NCI-H146 treated with DMSO at 0.1 percent for 48 hours (cell line): ENCODE measurements at regions not wholly inside any gene's neighbourhood (a gene's known extent, or its start where the extent isn't known, plus 50 kb on each side); places are given as distances from the start of the nearest gene placed in this dataset.
"Not testable (repeated sequence)": the region's sequence is repeated elsewhere in the genome, so short reads cannot be mapped to it uniquely, and the experiment has no call there.

Source experiments
- DNase-seq: peaks from one replicate; lab custom pipeline; 2025; ENCODE audit not compliant: unreplicated experiment; lab: John Stamatoyannopoulos, UW

DNA sequence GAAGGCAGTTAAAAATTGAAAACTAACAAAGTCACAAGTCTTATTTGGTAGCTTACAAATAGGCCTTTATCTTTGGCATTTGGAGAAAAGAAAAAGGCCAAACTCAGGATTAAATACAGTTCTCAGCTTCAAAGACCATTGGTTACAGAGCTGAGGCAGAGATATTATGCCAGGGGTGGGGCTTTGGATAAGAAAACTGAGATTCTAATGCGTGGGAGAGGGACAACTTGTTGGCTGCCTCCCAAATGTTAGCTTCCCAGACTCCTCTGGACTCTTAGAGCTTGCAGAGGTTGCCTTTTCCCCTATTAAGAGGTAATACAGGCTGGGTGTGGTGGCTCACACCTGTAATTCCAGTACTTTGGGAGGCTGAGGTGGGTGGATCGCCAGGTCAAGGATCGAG, 231.8 kb downstream of the SQOR start:
- DNase-seq: no peak

GRCh38 chr15:45867281-45867680, 232.5 kb downstream of the SQOR start:
- DNase-seq: no peak

DNA sequence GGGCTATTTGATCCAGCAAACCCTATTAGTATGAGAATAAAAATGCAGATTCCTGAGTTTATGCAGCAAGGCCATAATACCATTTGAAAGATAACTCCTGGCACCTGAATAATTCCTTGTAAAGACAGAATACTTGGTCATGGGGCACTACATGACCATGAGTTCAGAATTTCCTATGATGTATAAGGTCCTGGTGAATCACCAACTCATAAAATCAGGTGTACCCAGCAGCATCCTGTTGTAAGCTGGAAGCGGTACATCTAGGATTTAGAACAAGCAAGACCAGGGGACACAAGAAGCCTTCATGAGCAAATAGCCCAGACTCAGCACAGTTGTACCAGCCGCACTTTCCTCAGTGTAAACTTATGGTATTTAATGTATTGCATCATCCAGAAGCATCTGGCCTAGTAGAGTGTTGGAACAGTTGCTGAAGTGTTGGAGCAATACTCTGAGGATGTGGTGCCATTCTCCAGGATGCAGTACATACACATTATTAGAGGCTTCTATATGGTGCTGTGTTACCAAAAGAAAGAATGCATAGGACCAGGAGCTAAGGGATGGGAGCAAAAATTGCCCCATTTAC, 233.4 kb downstream of the SQOR start:
- no peak for DNase-seq

DNA sequence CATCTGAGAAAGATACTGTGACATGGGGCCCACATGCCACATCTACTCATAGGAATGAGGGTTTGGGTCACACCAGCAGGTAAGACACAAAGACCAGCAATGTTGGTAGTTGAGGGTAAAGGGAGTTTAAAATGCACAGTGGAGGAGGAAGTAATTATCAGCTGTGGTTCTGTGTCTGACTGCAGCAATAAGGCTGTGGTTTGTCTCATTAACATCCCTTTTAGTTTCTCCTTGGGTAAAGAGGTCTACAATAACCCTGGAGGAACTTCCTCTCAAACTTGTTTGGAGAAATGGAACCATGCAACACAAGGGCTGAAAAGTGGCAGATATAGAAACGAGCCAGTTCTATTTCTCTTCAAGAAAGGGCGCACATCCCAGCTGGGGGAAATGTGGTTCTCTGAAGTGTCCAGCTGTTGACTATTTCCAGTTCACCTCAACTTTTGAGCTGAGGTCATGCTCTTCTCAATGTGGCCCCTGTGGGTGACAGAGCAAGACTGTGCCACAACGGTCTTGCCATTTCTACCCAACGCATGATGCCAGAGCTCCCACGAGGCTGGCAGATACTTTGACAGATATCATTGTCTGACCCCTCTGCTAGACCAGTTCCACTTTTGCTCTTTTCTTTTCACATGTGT, 234.3 kb downstream of the SQOR start:
- DNase-seq: no peak

GRCh38 chr15:45871121-45871855, 236.5 kb downstream of the SQOR start:
- DNase-seq: no peak

GRCh38 chr15:45873781-45874180, 239.0 kb downstream of the SQOR start:
- no peak for DNase-seq

GRCh38 chr15:45874566-45874965, 239.7 kb downstream of the SQOR start:
- not testable (repeated sequence) for DNase-seq

DNA sequence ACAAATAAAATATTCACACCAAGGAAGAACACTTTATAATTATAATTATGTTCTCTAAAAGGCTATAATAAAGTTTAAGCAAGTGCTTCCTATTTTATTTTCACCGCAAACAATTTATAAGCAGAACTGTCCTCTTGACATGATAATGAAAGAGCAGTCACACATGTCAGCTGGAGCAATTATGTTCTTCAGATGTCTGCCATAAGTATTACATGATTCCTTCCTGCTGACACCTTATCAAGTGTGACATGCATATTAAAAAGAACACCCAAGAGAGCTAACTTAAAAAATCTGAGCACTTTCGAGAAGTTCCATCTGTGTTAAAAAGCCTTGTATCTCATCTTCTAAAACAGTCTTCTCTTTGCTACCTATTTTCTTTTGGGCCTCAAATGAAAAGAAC, 249.5 kb downstream of the SQOR start:
- DNase-seq: peak; percentile 1

DNA sequence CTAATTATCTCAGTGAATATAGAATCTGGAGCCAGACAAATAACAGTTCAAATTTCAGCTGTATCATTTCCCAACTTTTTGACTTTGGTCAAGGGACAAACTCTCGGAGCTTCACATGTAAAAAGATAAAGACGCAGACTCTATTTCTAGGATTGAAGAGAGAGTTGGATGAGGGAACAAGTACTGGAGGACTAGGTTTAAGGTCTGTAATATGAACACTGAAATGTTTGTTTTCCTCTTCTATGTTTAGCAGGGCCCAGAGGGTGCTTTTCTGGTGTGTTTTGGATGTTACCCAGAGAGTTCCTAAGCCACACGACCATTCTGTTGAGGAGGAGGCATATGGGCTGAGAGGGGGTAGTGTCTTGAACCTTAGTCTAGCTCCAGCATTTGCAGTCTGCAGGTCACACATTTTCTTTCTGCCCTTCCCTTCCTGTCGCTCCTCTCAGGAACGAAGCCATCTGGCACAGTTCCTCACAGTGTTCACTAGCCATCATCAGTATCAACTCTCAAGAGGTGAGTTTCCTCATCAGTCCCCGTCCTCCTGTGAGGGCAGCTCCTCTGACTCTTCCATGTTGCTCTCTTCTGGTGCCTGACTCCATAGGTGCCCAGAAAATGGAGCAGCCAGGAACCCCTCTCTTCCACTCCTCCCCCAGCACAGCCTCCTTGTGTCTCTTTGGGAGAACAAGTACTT, 250.1 kb downstream of the SQOR start:
- no peak for DNase-seq

- no peak for DNase-seq
Observed at GRCh38 chr15:45885801-45886200, 251.0 kb downstream of the SQOR start.

GRCh38 chr15:45891766-45892165, 256.9 kb downstream of the SQOR start:
- DNase-seq: no peak

DNA sequence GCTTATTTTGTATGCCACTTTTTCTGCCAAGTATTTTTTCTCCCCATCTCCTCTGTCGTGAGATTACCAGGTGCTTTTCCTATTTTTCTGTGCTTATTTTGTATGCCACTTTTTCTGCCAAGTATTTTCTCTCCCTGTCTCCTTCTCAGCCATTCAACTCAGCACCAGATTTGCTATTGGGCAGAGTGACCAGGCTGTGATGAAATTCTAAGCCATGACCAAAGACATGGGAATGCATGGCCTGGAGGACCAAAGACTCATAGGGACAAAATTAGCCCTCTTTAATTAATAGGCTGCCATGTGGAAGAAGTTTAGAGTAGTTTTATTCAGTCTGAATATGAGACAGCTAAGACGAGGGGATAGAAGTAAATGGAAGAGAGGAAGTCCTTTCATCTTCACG, 257.4 kb downstream of the SQOR start:
- DNase-seq: no peak

DNA sequence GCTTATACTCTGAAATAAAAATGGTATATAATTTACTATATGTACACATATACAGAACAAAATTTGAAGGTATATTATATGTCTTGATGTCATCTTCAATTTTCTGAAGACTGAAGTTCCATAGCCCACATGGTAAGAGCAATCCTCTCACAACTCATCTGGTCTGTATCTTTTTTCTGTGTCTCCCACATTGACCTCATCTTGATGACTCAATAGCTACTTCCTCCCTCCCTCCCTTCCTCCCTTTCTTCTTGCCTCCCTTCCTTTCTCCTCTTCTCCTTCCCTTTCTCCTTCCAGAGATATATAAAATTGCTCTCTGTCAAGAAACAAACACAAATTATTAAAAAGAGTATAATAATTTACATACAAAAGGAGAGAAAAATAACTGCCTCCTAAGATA, 268.5 kb downstream of the SQOR start:
- DNase-seq: no peak

GRCh38 chr15:45904019-45904418, 269.2 kb downstream of the SQOR start:
- DNase-seq: no peak

DNA sequence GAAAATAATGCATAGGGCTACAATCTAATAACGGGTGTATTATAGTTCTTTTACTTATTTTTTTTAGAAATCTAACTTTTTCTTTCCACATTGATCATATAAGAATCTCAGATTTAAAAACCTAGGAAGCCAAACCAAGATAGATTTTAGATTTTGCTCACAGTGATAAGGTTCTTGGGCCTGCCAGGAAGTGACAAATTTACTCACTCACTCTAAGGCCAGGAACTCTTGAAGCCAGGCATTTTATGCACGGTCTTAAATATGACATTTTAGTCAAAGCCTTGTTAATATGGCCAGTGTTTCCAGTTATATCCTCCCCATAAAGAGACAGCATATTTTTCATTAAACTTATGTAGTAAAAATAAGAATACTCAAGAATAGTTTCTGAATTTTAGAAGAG, 271.4 kb downstream of the SQOR start:
- DNase-seq: no peak

DNA sequence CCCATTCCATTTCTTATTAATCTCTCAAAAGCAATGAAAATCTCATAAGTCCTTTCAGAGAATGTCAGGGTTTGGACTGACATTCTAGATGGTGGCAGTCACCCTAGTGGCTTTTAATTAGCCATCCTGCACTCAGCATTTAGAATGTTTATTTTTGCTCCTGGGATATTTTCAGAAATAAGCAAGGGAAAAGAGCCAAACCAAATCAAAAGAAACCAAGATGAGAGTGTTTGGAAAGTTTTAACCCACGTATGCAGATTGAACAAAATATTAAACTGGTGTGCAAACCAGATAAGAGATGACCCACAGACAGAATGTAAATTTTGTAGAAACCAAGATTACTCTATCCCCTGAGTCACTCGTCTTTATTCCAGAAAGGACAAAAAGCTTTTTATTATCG, 275.8 kb downstream of the SQOR start:
- DNase-seq: no peak

DNA sequence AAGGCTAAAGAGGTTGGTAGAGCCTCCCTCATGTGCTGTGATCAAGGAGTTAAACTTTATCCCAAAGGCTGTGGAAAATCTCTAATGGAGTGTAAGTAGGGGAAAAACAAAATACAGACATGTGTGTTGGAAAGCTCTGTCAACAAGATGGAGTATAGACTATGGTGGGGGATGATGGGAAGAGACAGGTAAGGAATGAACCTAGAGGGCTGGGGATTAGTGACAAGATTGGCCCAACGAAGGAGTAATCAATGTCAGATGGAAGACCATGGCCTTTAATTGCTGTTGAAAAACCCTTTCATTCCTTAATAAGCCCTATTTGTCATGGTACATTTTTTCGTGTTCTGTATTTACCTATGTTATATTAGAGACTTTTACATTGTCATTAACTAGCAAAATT, 278.6 kb downstream of the SQOR start:
- no peak for DNase-seq

DNA sequence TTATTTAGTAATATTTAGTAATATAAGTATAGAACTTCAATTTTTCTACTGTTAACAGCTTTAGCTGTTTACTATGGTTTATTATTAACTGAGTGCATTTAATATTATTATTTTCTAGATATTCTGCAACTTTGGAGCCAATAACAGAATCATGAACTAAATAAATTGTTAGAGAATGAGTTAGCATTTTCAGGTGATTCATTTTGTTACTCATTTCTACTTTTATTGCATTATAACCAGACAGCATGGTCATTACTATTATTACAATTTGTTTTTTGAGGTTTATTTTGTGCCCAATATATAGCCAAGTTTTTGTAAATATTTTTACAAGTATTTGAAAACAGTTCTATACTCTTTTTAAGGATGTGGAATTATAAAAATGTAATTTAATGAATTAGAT, 279.6 kb downstream of the SQOR start:
- DNase-seq: no peak

DNA sequence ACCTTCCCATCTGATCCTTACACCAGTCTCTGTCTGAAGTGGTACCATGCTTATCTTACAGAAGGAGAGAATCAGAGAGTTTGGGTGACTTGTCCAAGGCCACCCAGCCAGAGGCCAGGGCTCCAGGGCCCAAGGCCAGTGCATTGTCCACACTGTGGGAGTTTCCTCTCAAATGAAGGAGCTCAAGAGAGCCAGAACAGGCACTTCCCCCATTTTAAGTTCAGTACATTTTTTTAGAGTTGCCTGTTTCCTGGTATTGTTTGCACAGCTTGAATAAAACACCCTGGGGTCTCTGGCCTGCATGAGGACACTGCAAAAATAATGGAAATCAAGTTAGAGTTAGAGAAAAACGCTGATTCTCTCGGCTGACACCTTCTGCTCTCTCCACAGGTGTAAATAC, 284.0 kb downstream of the SQOR start:
- no peak for DNase-seq

DNA sequence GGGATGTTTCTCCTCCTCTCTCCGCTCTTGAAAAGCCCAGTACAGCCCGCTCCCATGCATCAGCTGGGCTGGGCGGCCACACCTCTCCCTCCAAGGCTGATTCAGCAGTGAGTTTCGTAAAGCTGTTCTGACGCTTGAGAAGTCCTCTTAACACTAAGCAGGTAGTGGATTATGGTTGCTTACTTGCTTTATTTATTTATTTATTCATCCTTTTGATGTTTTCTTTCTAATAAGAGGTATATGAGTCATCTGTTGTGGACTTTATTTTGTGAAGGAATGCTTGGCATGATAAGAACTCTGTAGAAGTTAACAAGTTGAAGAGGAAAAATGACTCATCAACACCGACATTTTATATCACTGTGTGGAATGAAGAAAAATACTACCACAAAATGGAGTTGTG, 285.0 kb downstream of the SQOR start:
- DNase-seq: no peak

DNA sequence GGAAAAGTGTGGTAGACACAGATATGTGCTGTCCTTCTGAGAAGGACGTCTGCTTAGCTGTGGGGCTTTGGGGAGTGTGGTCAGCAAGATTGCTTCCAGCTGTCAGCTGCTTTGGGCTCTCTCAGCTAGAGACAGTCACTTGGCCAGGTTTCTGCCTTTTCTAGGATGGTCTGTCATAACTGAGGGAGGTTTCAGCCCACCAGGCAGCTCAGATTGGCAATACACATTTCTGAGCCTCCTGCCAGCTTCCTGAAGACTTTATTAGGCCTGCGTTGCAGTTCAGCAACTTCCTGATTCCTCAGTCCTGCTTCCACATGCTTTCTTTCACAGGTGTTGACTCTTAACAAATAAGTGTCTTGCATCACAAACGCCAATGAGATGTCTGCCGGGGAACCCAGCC, 286.5 kb downstream of the SQOR start:
- no peak for DNase-seq

DNA sequence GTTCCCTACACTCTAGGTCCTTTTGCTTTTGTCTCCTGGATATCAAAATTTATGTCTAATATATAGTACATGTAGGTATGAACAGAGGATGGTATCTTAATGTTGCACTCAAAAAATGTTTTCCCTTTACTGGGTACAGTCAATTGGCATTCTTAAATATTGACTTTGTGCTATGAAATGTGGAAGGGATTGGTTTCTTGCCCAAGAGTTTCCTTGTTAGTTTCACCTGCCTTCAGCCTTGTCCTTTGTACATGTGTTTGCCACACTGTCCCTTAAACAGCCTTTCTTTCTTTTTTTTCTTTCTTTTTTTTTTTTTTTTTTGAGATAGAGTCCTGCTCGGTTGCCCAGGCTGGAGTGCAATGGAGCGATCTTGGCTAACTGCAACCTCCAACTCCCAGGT, 287.1 kb downstream of the SQOR start:
- no peak for DNase-seq
